ENCODE measurements at regions not wholly inside any gene's neighbourhood (a gene's known extent, or its start where the extent isn't known, plus 50 kb on each side); places are given as distances from the start of the nearest gene placed in this dataset.

GRCh38 chr1:238779716-238780115 is 606.7 kb upstream of the CHRM3 start:
- H3K4me1 ChIP-seq = no peaks in the 10 kb centered on the region
- no peaks in the 10 kb centered on the region for H3K27me3 ChIP-seq
- ATAC-seq (no peak), DNase-seq (no peak)
- no peak overlapping the region for H3K27ac ChIP-seq
- no peaks in the 10 kb centered on the region for H3K9me3 ChIP-seq
- no peak for TF ChIP-seq CTCF (IDR thresholded peaks at IDR 0.05)
- H3K4me3 ChIP-seq = no peak overlapping the region
- no peaks in the 10 kb centered on the region for H3K36me3 ChIP-seq
- intact Hi-C loops (cut with DNase I) = no loop called here

- no peak for DNase-seq
- intact Hi-C loops (cut with DNase I) = no loop called here
- H3K27ac ChIP-seq = no peak overlapping the region
- H3K4me1 ChIP-seq = no peaks in the 10 kb centered on the region
- no peak overlapping the region for H3K4me3 ChIP-seq
- H3K9me3 ChIP-seq = no peaks in the 10 kb centered on the region
- H3K27me3 ChIP-seq = no peaks in the 10 kb centered on the region
- H3K36me3 ChIP-seq = no peaks in the 10 kb centered on the region
- no peak for TF ChIP-seq CTCF (IDR thresholded peaks at IDR 0.05)
- ATAC-seq = no peak
Measured at GRCh38 chr1:238778113-238778512, 608.3 kb upstream of the CHRM3 start.

GRCh38 chr1:238777551-238777950 is 608.8 kb upstream of the CHRM3 start:
- intact Hi-C loops (cut with DNase I) = no loop called here
- no peak for TF ChIP-seq CTCF (IDR thresholded peaks at IDR 0.05)
- DNase-seq = no peak
- H3K27ac ChIP-seq = no peak overlapping the region
- no peak overlapping the region for H3K4me3 ChIP-seq
- ATAC-seq = no peak
- H3K36me3 ChIP-seq = no peaks in the 10 kb centered on the region
- H3K9me3 ChIP-seq = no peaks in the 10 kb centered on the region
- H3K4me1 ChIP-seq = no peaks in the 10 kb centered on the region
- no peaks in the 10 kb centered on the region for H3K27me3 ChIP-seq

GRCh38 chr1:238776126-238776525 is 610.2 kb upstream of the CHRM3 start:
- Histone ChIP-seq H3K4me3 (no peak overlapping the region), H3K36me3 (no peaks in the 10 kb centered on the region), H3K27ac (no peak overlapping the region), H3K4me1 (no peaks in the 10 kb centered on the region), H3K9me3 (no peaks in the 10 kb centered on the region), H3K27me3 (no peaks in the 10 kb centered on the region)
- DNase-seq (no peak), ATAC-seq (no peak)
- no peak for TF ChIP-seq CTCF (IDR thresholded peaks at IDR 0.05)
- intact Hi-C loops (cut with DNase I) = no loop called here

GRCh38 chr1:238772322-238772721 is 614.0 kb upstream of the CHRM3 start:
- intact Hi-C loops (cut with DNase I) = no loop called here
- H3K27me3 ChIP-seq = no peaks in the 10 kb centered on the region
- H3K27ac ChIP-seq = no peak overlapping the region
- DNase-seq = no peak
- no peak for ATAC-seq
- H3K36me3 ChIP-seq = no peaks in the 10 kb centered on the region
- TF ChIP-seq CTCF (IDR thresholded peaks at IDR 0.05) = no peak
- no peaks in the 10 kb centered on the region for H3K4me1 ChIP-seq
- H3K4me3 ChIP-seq = no peak overlapping the region
- H3K9me3 ChIP-seq = peaks cover 0 to 8% of the 10 kb centered on the region in 2 donors
